ENCODE measurements at regions not wholly inside any gene's neighbourhood (a gene's known extent, or its start where the extent isn't known, plus 50 kb on each side); places are given as distances from the start of the nearest gene placed in this dataset.

GRCh38 chr2:239602290-239603282, 201.8 kb upstream of the HDAC4 start:
- Histone ChIP-seq H3K27ac (replicated peaks) (no peak overlapping the region), H3K27me3 (ENCODE audit: insufficient read depth, poor library complexity, severe bottlenecking) (no peaks in the 10 kb centered on the region), H3K4me3 (replicated peaks; ENCODE audit: insufficient read depth, low read length) (no peak overlapping the region)
- TF ChIP-seq POLR2AphosphoS5 (IDR thresholded peaks at IDR 0.05; ENCODE audit: low read depth), result no peak
- no peak for TF ChIP-seq REST (IDR thresholded peaks at IDR 0.05; ENCODE audit: insufficient replicate concordance, low read depth)
- no peak for TF ChIP-seq GABPA (IDR thresholded peaks at IDR 0.05; ENCODE audit: low read depth)
- TF ChIP-seq, protein P1, sequence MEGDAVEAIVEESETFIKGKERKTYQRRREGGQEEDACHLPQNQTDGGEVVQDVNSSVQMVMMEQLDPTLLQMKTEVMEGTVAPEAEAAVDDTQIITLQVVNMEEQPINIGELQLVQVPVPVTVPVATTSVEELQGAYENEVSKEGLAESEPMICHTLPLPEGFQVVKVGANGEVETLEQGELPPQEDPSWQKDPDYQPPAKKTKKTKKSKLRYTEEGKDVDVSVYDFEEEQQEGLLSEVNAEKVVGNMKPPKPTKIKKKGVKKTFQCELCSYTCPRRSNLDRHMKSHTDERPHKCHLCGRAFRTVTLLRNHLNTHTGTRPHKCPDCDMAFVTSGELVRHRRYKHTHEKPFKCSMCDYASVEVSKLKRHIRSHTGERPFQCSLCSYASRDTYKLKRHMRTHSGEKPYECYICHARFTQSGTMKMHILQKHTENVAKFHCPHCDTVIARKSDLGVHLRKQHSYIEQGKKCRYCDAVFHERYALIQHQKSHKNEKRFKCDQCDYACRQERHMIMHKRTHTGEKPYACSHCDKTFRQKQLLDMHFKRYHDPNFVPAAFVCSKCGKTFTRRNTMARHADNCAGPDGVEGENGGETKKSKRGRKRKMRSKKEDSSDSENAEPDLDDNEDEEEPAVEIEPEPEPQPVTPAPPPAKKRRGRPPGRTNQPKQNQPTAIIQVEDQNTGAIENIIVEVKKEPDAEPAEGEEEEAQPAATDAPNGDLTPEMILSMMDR (IDR thresholded peaks at IDR 0.05; ENCODE audit: insufficient read depth, low read length), result no peak
- TF ChIP-seq SPI1 (IDR thresholded peaks at IDR 0.05; ENCODE audit: borderline replicate concordance, low read depth), result no peak
- no peak for DNase-seq (ENCODE audit: low read depth in 1 of 2, low spot score in 1 of 2)

DNA sequence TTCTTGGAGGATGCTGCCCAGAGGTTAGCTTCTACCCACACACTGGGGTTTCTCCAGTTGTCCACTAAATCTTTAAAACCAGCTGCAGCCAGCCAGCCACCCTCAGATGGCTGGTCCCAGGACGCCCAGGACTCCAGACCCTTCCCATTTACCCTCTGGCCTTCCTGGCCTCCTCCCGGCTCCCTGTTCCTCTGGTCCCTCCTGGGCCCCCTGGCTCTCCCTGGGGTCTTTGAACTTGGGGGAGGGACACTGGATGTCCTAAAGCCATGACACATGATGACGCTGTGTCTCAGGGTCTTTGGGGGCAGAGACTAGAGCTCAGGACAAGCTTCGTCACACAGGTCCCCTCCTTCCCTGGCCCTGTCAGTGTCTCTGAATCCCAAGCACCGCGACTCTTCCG, 201.1 kb upstream of the HDAC4 start:
- DNase-seq (ENCODE audit: low read depth in 1 of 2, low spot score in 1 of 2), result no peak
- Histone ChIP-seq H3K27ac (replicated peaks) (no peak overlapping the region), H3K4me3 (replicated peaks; ENCODE audit: insufficient read depth, low read length) (no peak overlapping the region), H3K27me3 (ENCODE audit: insufficient read depth, poor library complexity, severe bottlenecking) (no peaks in the 10 kb centered on the region)
- no peak for TF ChIP-seq REST (IDR thresholded peaks at IDR 0.05; ENCODE audit: insufficient replicate concordance, low read depth)
- no peak for TF ChIP-seq GABPA (IDR thresholded peaks at IDR 0.05; ENCODE audit: low read depth)
- no peak for TF ChIP-seq POLR2AphosphoS5 (IDR thresholded peaks at IDR 0.05; ENCODE audit: low read depth)
- TF ChIP-seq, protein P1 (IDR thresholded peaks at IDR 0.05; ENCODE audit: insufficient read depth, low read length), result no peak
- TF ChIP-seq SPI1 (IDR thresholded peaks at IDR 0.05; ENCODE audit: borderline replicate concordance, low read depth), result no peak

DNA sequence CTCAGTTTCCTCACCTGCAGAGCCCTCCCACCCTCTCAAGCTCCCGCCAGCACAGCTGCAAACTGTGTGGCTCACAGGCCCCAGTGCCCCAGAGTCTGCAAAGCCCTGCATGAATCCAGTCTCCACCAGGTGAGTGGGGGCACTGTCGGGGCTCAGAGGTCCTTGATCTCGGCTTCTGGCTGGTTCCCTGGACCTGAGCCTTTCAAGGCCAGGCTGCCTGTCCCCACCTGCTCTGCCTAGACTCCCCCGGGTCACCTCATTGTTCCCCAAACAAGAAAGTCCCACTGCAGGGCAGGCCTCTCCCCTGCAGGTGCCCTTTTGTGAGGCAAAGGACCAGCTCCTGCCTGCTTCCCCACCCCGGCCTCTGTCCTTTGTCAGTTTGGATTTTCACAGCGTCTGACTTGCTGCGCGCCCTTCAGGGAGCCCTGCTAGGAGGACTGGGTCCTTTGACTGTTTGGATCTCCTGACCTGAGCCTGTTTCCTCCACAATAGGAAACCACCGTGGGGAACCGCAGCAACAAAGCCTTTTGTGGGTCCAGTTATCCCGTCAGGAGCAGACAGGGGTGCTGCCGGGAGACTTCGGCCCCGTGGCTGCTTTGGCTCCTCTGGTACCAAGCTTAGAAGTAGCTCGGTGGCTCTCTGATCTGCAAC, 200.5 kb upstream of the HDAC4 start:
- Histone ChIP-seq H3K27me3 (ENCODE audit: insufficient read depth, poor library complexity, severe bottlenecking) (no peaks in the 10 kb centered on the region), H3K4me3 (replicated peaks; ENCODE audit: insufficient read depth, low read length) (no peak overlapping the region), H3K27ac (replicated peaks) (no peak overlapping the region)
- TF ChIP-seq SPI1 (IDR thresholded peaks at IDR 0.05; ENCODE audit: borderline replicate concordance, low read depth), result no peak
- TF ChIP-seq POLR2AphosphoS5 (IDR thresholded peaks at IDR 0.05; ENCODE audit: low read depth), result no peak
- TF ChIP-seq GABPA (IDR thresholded peaks at IDR 0.05; ENCODE audit: low read depth), result no peak
- no peak for TF ChIP-seq REST (IDR thresholded peaks at IDR 0.05; ENCODE audit: insufficient replicate concordance, low read depth)
- no peak for DNase-seq (ENCODE audit: low read depth in 1 of 2, low spot score in 1 of 2)
